Thyroid gland (tissue), 4 donors: ENCODE measurements at regions not wholly inside any gene's neighbourhood (a gene's known extent, or its start where the extent isn't known, plus 50 kb on each side); places are given as distances from the start of the nearest gene placed in this dataset.

ENCODE experiments used
- POLR2A ChIP-seq, 2 donors: fragments of 450-650 bp; IDR thresholded peaks; one replicate each; pipeline ENCODE4 v1.6.1; 2017; ENCODE audit warnings: antibody characterized with exemption in 2 of 2, mild to moderate bottlenecking in 2 of 2, moderate library complexity in 1 of 2
- TF ChIP-seq, protein P1 (sequence below), 6 experiments: fragments of 200-600 bp in 3 of 6; fragments of 450-650 bp in 3 of 6; sonication (generic) in 3 of 6; IDR thresholded peaks; one replicate each; pipeline ENCODE4 v1.5.1; 2016 to 2019; ENCODE audit warnings: antibody characterized with exemption in 6 of 6, mild to moderate bottlenecking in 2 of 6, inconsistent platforms in 1 of 6, moderate library complexity in 1 of 6

DNA sequence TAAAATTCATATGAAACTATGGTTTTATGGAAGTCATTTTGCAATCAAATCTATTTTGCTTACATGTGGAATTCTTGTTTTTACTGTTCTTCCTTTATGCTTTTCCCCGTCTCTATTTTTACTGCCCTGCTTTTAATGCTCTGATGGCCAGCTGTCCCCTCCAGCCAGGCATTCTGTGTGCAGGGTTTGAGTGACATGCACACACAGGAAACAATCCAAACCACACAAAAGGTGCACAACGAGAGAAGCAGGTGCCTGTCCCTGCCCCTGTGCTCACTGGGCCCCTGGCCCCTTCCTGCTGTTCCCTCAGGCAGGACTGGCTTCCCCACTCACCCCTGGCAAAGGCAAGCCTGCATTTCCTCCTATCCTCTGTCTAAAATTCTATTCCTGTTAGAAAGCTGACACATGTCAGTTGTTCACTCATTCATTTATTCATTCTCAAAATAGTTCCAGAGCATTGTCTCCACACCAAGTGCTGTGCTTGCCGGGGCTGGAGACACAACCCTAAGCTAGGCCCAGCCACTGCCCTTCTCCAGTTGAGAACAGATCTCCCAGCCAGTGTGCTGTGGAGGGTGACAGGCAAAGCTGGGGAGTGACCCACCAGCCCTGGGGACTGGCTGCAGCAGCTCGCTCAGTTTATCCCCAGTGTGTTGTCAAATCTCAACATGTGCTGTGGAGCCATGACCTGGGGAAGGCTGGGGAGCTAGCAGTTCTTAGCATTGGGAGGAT lies 346.3 kb downstream of the FBXW7 start:
- TF ChIP-seq, protein P1, sequence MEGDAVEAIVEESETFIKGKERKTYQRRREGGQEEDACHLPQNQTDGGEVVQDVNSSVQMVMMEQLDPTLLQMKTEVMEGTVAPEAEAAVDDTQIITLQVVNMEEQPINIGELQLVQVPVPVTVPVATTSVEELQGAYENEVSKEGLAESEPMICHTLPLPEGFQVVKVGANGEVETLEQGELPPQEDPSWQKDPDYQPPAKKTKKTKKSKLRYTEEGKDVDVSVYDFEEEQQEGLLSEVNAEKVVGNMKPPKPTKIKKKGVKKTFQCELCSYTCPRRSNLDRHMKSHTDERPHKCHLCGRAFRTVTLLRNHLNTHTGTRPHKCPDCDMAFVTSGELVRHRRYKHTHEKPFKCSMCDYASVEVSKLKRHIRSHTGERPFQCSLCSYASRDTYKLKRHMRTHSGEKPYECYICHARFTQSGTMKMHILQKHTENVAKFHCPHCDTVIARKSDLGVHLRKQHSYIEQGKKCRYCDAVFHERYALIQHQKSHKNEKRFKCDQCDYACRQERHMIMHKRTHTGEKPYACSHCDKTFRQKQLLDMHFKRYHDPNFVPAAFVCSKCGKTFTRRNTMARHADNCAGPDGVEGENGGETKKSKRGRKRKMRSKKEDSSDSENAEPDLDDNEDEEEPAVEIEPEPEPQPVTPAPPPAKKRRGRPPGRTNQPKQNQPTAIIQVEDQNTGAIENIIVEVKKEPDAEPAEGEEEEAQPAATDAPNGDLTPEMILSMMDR (IDR thresholded peaks at IDR 0.05), result no peak
- no peak for TF ChIP-seq POLR2A (IDR thresholded peaks at IDR 0.05)
